ENCODE measurements at regions not wholly inside any gene's neighbourhood (a gene's known extent, or its start where the extent isn't known, plus 50 kb on each side); places are given as distances from the start of the nearest gene placed in this dataset.

- DNase-seq (ENCODE audit: low read depth), result no peak
Measured at GRCh38 chr9:124179196-124180071, 78.3 kb upstream of the NEK6 start.

DNA sequence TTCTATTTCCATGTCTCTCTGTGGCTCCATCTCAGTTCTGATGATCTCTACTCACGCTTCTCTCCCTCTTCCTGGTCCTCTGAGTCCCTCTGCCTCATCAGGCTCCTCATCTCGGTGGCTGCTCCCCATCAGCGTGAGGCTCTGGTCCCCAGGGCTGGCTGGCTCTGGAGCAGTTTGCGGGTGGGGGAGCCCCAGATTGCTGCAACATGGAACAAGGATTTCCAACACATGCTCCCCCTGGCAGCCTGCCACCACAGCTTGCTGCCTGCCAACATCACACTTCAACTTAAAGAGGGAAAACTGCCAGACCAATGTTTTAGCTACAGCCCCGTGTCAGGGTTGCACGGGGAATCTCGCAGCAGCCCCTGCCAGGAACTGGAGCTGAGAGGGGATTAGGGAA, 77.2 kb upstream of the NEK6 start:
- no peak for DNase-seq (ENCODE audit: low read depth)

DNA sequence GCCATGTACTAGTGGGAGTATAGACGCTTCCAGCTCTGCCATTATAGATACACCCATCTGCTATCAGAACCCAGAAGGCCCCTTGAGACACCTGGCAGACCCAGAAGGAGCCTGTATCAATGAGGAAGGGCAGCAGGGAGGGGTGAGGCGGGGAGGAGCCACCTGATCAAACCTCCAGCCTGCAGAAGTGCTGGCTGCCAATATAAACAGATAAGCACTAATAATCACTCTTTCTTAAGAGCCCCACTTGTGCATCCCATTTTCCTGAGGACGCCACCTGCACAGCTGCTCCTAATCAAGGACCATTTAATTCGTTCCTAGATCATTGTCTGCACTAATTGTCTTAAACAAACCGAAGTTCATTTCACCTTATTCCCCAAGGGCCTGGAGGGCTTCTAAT, 75.0 kb upstream of the NEK6 start:
- DNase-seq (ENCODE audit: low read depth), result no peak

- DNase-seq (ENCODE audit: low read depth), result no peak
Measured at GRCh38 chr9:124183772-124184171, 74.0 kb upstream of the NEK6 start.

GRCh38 chr9:124185413-124185812, 72.3 kb upstream of the NEK6 start:
- no peak for DNase-seq (ENCODE audit: low read depth)

- DNase-seq (ENCODE audit: low read depth), result no peak
Measured at GRCh38 chr9:124187311-124187710, 70.4 kb upstream of the NEK6 start.

DNA sequence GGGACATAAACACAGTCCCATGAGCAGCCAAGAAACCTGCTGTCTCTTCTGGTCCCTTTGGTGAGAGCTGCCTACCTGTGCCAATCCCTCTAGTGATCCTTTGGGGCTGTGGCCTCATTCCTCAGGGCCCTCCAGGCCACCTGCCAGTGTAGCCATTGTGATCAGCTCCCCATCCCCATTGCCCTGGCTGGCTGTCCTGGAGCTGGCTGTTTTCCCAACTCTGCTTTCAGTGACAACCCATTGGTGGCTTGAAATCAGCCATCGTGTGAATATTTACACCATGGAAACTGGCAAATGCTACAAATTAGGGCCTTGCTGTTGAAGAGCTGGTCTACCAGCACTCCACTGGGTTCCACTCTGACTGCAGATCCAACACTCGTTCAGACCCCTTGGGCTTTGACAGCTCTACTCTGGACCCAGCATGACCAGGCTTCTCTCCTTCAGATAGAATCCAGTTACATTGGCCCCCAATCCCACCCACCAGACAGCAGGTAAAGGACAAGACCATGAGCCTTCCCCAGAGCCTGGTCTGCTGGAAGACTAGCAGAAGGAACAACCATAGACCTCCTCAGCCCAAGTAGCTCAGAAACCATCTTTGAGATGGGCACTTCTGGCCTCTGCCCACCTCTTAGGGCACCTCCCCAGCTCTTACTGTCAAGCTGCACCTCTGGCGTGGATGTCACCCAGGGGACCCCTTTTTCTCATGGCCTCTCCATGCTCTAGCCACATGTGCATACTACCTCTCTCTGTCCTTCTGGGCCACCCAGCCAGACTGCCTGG, 69.2 kb upstream of the NEK6 start:
- no peak for DNase-seq (ENCODE audit: low read depth)

DNA sequence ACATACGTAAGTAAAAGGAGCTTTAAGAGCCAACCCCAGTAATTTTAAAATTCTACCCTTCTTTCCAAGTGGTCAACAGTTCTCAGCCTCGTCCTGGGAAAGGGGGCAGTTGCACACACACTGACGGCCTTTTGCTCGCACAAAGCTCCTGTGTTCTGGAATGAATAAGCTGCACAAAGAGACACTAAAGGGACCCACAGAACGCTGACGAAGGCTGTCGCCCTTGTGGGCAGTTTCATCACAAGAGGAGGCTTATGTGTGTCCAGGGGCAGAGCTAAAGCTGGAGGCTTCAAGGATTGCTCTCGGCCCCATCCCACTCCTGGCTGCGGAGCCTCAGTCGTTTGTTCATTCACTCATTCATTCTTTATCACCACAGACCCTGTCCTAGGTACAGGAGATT, 67.0 kb upstream of the NEK6 start:
- DNase-seq (ENCODE audit: low read depth), result no peak

GRCh38 chr9:124191691-124192395, 65.9 kb upstream of the NEK6 start:
- DNase-seq (ENCODE audit: low read depth), result no peak

DNA sequence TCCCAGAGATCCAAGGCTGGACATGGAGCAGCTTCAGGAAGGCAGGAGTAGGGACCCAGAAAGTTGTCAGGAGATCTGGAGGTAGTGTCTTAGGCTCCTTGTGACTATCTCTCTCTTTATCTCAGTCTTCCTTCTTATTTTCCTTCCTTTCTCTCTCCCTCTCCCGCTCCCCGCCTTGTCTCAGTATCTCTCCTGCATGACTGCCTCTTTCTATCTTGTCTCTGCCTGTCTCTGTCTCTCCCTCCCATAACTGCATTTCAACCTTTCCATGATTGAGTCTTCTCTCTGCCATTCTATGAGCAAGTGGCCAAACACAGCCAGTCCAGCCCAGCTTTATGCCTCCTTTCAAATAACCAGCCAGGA, 61.0 kb upstream of the NEK6 start:
- no peak for DNase-seq (ENCODE audit: low read depth)

- DNase-seq (ENCODE audit: low read depth), result peak; percentile 82
Measured at GRCh38 chr9:124197177-124198095, 60.3 kb upstream of the NEK6 start.

DNA sequence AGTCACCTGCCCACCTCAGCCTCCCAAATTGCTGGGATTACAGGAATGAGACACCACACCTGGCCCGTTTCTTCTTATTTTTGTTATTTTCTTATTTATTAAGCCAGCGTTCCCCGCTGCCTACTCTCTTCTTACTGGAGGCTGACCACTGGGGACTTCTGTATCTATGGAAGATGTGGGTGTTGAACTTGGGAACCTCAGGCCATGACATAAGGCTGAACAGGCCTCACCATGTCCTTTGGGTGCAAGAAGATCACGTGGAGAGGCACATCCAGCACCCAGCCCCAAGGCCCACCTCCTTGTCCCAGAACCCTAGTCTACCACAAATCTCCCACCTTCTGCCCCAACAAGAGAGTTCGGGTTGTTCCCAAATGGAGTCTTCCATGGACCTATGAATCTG, 59.4 kb upstream of the NEK6 start:
- no peak for DNase-seq (ENCODE audit: low read depth)

DNA sequence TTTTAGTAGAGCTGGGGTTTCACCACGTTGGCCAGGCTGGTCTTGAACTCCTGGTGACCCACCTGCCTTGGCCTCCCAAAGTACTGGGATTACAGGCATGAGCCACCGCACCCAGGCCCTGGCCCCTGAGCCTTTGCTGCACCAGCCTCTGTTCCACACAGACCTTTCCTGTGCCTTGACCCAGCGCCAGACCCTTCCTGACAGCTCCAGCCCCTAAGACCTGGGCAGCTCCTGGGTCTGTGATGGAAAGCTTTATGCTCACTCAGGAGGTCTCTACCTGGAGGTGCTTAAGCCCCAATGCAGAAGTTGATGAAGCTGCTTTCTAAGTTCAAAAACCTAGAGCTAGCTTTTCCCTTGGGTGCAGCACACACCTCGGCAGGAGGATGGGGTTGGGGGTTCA, 58.8 kb upstream of the NEK6 start:
- DNase-seq (ENCODE audit: low read depth), result no peak

- no peak for DNase-seq (ENCODE audit: low read depth)
Measured at GRCh38 chr9:124199474-124199873, 58.3 kb upstream of the NEK6 start.

- peak; percentile 96 for DNase-seq (ENCODE audit: low read depth)
Measured at GRCh38 chr9:124202447-124202971, 55.2 kb upstream of the NEK6 start.

GRCh38 chr9:124205686-124206352, 51.9 kb upstream of the NEK6 start:
- no peak for DNase-seq (ENCODE audit: low read depth)

DNA sequence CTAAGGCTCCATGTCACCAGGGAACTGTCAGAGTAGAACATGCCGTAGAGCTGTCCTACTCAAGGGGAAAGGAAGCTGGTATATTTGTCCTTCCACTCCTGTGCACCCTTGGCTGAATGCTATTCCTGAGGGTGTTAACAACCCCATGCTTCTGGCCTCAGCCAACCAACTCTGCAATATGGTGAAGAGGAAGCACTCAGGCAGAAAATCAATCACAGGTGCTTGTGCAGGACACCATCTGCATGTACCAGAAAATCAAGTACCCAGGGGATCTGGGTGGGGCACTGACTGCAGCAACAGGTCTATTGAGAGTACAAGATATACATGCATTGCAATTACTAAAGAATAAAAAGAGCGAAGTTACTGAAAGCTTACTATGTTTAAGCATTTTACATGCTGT, 51.4 kb upstream of the NEK6 start:
- DNase-seq (ENCODE audit: low read depth), result no peak
